ENCODE measurements at regions not wholly inside any gene's neighbourhood (a gene's known extent, or its start where the extent isn't known, plus 50 kb on each side); places are given as distances from the start of the nearest gene placed in this dataset.

DNA sequence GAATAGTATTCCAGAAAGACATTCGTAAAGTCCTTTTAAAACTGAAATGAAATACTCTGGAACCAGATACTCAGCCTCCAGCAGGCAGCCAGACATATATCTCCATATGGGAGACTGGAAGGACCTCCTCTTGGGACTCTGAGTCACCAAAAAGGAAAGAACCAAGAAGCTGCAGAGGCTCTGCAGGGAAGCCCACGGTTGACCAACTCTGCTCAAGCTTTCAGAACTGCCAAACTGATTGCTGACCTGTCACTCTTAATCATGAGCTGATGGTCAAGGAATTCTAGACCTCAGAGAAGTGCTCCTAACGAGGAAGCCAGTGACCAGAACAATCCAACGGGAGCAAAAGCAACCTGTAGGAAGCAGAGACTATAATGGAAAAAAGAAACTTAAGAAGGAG lies 434.7 kb downstream of the EIPR1 start:
- Histone ChIP-seq H3K79me2 (ENCODE audit: insufficient read depth, low read length) (no peaks in the 10 kb centered on the region), H4K20me1 (ENCODE audit: insufficient read depth) (no peaks in the 10 kb centered on the region), H3K27ac (ENCODE audit: low read depth, low read length) (no peak overlapping the region), H3K4me3 (replicated peaks in 1 of 2; ENCODE audit: low read depth in 1 of 2, low read length in 2 of 2) (no peak overlapping the region), H3K9me2 (ENCODE audit: insufficient read depth) (no peaks in the 10 kb centered on the region), H3K4me2 (ENCODE audit: low read length) (no peak overlapping the region), H3K9ac (ENCODE audit: low read length) (no peak overlapping the region), H3K36me3 (ENCODE audit: control insufficient read depth in 1 of 2, insufficient read depth in 2 of 2, low read length in 2 of 2) (no peaks in the 10 kb centered on the region), H2AFZ (ENCODE audit: low read depth, low read length, poor library complexity, severe bottlenecking) (no peak overlapping the region), H3K27me3 (ENCODE audit: insufficient read depth, low read length) (0 out of 2 replicates have a peak, but pooled peaks cover 3% of the 10 kb centered on the region), H3K4me1 (ENCODE audit: control insufficient read depth in 1 of 2, insufficient read depth in 2 of 2, low read length in 2 of 2) (no peaks in the 10 kb centered on the region), H3K9me3 (ENCODE audit: control insufficient read depth in 1 of 2, insufficient read depth in 1 of 2, low read depth in 1 of 2, low read length in 2 of 2) (no peaks in the 10 kb centered on the region)
- no TSS peak for BruUV-seq (replicated peaks)
- ChIA-PET RAD21 (ENCODE audit: low non-redundant PET in 1 of 2, low total read pairs in 2 of 2, uncharacterized antibody in 2 of 2, unreplicated experiment in 2 of 2) (no interaction called here), CTCF (no interaction called here), POLR2A (no interaction called here)
- DNase-seq (ENCODE audit: low read depth, low spot score) (no peak), ATAC-seq (no peak)
- TF ChIP-seq EZH2 (IDR thresholded peaks at IDR 0.05) (no peak), SIN3A (IDR thresholded peaks at IDR 0.05; ENCODE audit: low read depth) (no peak), EZH2phosphoT487 (IDR thresholded peaks at IDR 0.05; ENCODE audit: borderline replicate concordance) (no peak)
- TF ChIP-seq, protein P1, sequence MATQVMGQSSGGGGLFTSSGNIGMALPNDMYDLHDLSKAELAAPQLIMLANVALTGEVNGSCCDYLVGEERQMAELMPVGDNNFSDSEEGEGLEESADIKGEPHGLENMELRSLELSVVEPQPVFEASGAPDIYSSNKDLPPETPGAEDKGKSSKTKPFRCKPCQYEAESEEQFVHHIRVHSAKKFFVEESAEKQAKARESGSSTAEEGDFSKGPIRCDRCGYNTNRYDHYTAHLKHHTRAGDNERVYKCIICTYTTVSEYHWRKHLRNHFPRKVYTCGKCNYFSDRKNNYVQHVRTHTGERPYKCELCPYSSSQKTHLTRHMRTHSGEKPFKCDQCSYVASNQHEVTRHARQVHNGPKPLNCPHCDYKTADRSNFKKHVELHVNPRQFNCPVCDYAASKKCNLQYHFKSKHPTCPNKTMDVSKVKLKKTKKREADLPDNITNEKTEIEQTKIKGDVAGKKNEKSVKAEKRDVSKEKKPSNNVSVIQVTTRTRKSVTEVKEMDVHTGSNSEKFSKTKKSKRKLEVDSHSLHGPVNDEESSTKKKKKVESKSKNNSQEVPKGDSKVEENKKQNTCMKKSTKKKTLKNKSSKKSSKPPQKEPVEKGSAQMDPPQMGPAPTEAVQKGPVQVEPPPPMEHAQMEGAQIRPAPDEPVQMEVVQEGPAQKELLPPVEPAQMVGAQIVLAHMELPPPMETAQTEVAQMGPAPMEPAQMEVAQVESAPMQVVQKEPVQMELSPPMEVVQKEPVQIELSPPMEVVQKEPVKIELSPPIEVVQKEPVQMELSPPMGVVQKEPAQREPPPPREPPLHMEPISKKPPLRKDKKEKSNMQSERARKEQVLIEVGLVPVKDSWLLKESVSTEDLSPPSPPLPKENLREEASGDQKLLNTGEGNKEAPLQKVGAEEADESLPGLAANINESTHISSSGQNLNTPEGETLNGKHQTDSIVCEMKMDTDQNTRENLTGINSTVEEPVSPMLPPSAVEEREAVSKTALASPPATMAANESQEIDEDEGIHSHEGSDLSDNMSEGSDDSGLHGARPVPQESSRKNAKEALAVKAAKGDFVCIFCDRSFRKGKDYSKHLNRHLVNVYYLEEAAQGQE (IDR thresholded peaks at IDR 0.05; ENCODE audit: low read depth): no peak
- intact Hi-C loops (cut with micrococcal nuclease): no loop called here

- ATAC-seq (no peak), DNase-seq (ENCODE audit: low read depth, low spot score) (no peak)
- no TSS peak for BruUV-seq (replicated peaks)
- Histone ChIP-seq H3K27ac (ENCODE audit: low read depth, low read length) (no peak overlapping the region), H3K4me2 (ENCODE audit: low read length) (no peak overlapping the region), H3K9ac (ENCODE audit: low read length) (no peak overlapping the region), H3K36me3 (ENCODE audit: control insufficient read depth in 1 of 2, insufficient read depth in 2 of 2, low read length in 2 of 2) (no peaks in the 10 kb centered on the region), H3K4me1 (ENCODE audit: control insufficient read depth in 1 of 2, insufficient read depth in 2 of 2, low read length in 2 of 2) (no peaks in the 10 kb centered on the region), H3K9me3 (ENCODE audit: control insufficient read depth in 1 of 2, insufficient read depth in 1 of 2, low read depth in 1 of 2, low read length in 2 of 2) (no peaks in the 10 kb centered on the region), H3K27me3 (ENCODE audit: insufficient read depth, low read length) (0 out of 2 replicates have a peak, but pooled peaks cover 3% of the 10 kb centered on the region), H4K20me1 (ENCODE audit: insufficient read depth) (no peaks in the 10 kb centered on the region), H3K79me2 (ENCODE audit: insufficient read depth, low read length) (no peaks in the 10 kb centered on the region), H3K9me2 (ENCODE audit: insufficient read depth) (no peaks in the 10 kb centered on the region), H2AFZ (ENCODE audit: low read depth, low read length, poor library complexity, severe bottlenecking) (no peak overlapping the region), H3K4me3 (replicated peaks in 1 of 2; ENCODE audit: low read depth in 1 of 2, low read length in 2 of 2) (no peak overlapping the region)
- POLR2A ChIA-PET: no interaction called here
- TF ChIP-seq TCF7L2 (IDR thresholded peaks at IDR 0.05; ENCODE audit: borderline replicate concordance, extremely low read depth, insufficient read depth, insufficient read length): no peak
- no peak for TF ChIP-seq ZFX (IDR thresholded peaks at IDR 0.05)
- TF ChIP-seq, protein P2, sequence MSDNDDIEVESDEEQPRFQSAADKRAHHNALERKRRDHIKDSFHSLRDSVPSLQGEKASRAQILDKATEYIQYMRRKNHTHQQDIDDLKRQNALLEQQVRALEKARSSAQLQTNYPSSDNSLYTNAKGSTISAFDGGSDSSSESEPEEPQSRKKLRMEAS (IDR thresholded peaks at IDR 0.05): no peak
- TF ChIP-seq CEBPB (IDR thresholded peaks at IDR 0.05; ENCODE audit: low read depth): no peak
- no peak for TF ChIP-seq SIN3A (IDR thresholded peaks at IDR 0.05; ENCODE audit: low read depth)
- RAD21 ChIA-PET (ENCODE audit: low non-redundant PET in 1 of 2, low total read pairs in 2 of 2, uncharacterized antibody in 2 of 2, unreplicated experiment in 2 of 2): no interaction called here
- CTCF ChIA-PET: no interaction called here
- intact Hi-C loops (cut with micrococcal nuclease): no loop called here
Observed at GRCh38 chr2:2942225-2942624, 435.4 kb downstream of the EIPR1 start.

Measured in HCT116 (cell line).